ENCODE measurements at regions not wholly inside any gene's neighbourhood (a gene's known extent, or its start where the extent isn't known, plus 50 kb on each side); places are given as distances from the start of the nearest gene placed in this dataset.

GRCh38 chr1:192521734-192522133, 53.8 kb upstream of the RGS1 start:
- no peak for DNase-seq (ENCODE audit: low read depth)

- DNase-seq (ENCODE audit: low read depth), result no peak
These were observed 52.9 kb upstream of the RGS1 start for GRCh38 chr1:192522673-192523072.

- no peak for DNase-seq (ENCODE audit: low read depth)
These were observed 51.4 kb upstream of the RGS1 start for GRCh38 chr1:192524223-192524622.
